ENCODE measurements at regions not wholly inside any gene's neighbourhood (a gene's known extent, or its start where the extent isn't known, plus 50 kb on each side); places are given as distances from the start of the nearest gene placed in this dataset.

GRCh38 chr2:126342457-126342856 lies 313.5 kb upstream of the GYPC start:
- no peak for DNase-seq (ENCODE audit: low read depth)
- no peak for TF ChIP-seq CTCF (IDR thresholded peaks at IDR 0.05; ENCODE audit: control insufficient read depth, extremely low read depth, insufficient read depth)
- no peak overlapping the region for H3K4me3 ChIP-seq (ENCODE audit: low read depth, low read length)

DNA sequence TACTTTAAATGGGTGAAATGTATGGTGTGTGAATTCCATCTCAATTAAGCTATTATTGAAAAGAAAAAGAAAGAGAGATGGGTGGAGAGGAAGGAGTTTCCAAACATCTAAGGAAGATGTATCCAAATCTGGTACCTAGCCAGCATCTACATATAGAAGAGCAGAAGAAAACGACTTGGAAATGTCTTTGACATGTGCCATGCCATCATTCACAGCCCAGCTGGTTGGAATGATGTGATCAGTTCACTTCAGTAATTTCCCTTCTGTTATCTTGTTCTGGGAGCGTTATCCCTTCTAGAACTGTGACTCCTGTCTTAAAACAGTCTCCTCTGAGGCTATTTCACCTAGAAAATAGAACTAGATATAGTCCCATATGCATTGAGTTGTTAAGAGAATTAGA lies 312.8 kb upstream of the GYPC start:
- no peak for DNase-seq (ENCODE audit: low read depth)
- no peak for TF ChIP-seq CTCF (IDR thresholded peaks at IDR 0.05; ENCODE audit: control insufficient read depth, extremely low read depth, insufficient read depth)

DNA sequence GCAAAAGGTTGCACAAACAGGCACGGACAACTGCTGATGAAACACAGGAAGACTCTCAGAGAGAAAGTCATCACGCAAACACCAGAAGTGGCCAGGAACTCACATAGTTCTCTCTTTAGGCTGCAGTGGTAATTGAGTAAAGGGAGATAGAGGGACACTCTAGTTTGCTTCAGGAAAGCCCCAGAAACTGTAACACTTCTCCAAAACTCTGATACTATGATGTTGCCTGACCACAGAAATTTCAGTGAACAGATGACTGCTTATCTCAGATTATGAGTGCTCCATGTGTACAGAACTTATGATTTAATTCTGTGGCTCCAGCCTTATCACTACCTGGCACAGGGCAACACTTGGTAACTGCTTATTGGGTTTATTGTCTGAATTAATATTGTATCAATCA lies 311.5 kb upstream of the GYPC start:
- TF ChIP-seq CTCF (IDR thresholded peaks at IDR 0.05; ENCODE audit: control insufficient read depth, extremely low read depth, insufficient read depth): no peak
- DNase-seq (ENCODE audit: low read depth): no peak
- H3K4me3 ChIP-seq (ENCODE audit: low read depth, low read length): no peak overlapping the region

More for the DNA sequence above, 312.8 kb upstream of the GYPC start:
- H3K4me3 ChIP-seq (ENCODE audit: low read depth, low read length): no peak overlapping the region

DNA sequence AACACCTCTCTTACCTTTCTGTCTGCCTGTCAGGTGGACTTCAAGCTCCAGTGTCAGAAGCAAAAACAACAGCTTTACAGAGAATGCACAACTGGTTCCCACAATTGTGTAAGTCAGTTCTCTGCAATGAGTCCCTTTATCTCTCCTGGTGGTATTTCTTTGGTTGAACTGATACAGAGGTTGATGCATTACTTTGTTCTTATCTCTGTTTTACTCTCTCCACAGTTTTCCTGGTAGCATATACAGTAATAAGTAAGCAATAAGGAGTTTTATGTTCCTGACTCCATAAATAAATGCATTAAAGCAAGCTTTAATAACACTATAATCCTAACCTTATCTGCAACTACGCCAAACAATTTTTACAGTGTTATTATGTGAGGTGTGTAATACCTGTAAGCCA lies 310.3 kb upstream of the GYPC start:
- TF ChIP-seq CTCF (IDR thresholded peaks at IDR 0.05; ENCODE audit: control insufficient read depth, extremely low read depth, insufficient read depth): no peak
- DNase-seq (ENCODE audit: low read depth): no peak

GRCh38 chr2:126356631-126357030 lies 299.3 kb upstream of the GYPC start:
- TF ChIP-seq CTCF (IDR thresholded peaks at IDR 0.05; ENCODE audit: control insufficient read depth, extremely low read depth, insufficient read depth): no peak
- DNase-seq (ENCODE audit: low read depth): no peak
- no peak overlapping the region for H3K4me3 ChIP-seq (ENCODE audit: low read depth, low read length)

More for the DNA sequence above, 310.3 kb upstream of the GYPC start:
- H3K4me3 ChIP-seq (ENCODE audit: low read depth, low read length): no peak overlapping the region

- H3K4me3 ChIP-seq (ENCODE audit: low read depth, low read length): no peak overlapping the region
- no peak for DNase-seq (ENCODE audit: low read depth)
- TF ChIP-seq CTCF (IDR thresholded peaks at IDR 0.05; ENCODE audit: control insufficient read depth, extremely low read depth, insufficient read depth): no peak
Measured at GRCh38 chr2:126358122-126358521, 297.8 kb upstream of the GYPC start.

DNA sequence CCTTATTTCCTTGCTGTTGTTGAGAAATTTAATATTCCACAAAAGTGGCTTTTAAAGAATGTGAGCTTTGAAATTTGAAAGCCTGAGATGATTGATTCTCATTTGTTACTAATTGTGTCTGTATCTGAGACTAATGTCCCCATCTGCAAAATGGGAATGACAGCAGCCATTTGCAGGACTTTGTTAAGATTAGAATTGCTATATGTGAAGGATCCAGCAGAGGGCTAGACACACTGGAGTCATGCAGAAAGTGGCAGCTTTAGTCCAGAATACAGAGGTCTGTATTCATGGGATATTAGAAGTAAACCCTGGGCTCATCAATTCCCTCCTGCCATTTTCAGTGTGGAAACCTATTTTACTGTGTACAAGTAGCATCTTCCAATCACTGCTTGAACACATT lies 296.5 kb upstream of the GYPC start:
- DNase-seq (ENCODE audit: low read depth): no peak

More for the DNA sequence above, 296.5 kb upstream of the GYPC start:
- H3K4me3 ChIP-seq (ENCODE audit: low read depth, low read length): no peak overlapping the region
- peak; percentile 54 for TF ChIP-seq CTCF (IDR thresholded peaks at IDR 0.05; ENCODE audit: control insufficient read depth, extremely low read depth, insufficient read depth)
